CD4-positive, CD25-positive, alpha-beta regulatory T cell (primary cell): ENCODE measurements at regions not wholly inside any gene's neighbourhood (a gene's known extent, or its start where the extent isn't known, plus 50 kb on each side); places are given as distances from the start of the nearest gene placed in this dataset.

Experiments
- ATAC-seq, 2 donors: fragments of 150-1000 bp; cut with Tn5 transposase; one replicate each; pipeline ENCODE4 v1.10.0; 2021; ENCODE audit warnings: low read depth in 2 of 2, moderate number of reproducible peaks in 2 of 2, moderate library complexity in 1 of 2
- DNase-seq, 3 donors: peaks; one replicate each; pipeline versions ENCODE4 v3.0.0 to v3.0.0-alpha.2; 2012 to 2022; ENCODE audit warnings: mixed read lengths in 1 of 3
- H3K27ac ChIP-seq: one replicate; pipeline ENCODE4 v1.7.0; 2013; ENCODE audit warnings: mild to moderate bottlenecking, low read length; ENCODE audit not compliant: insufficient read depth, poor library complexity, severe bottlenecking
- H3K27me3 ChIP-seq: one replicate; pipeline ENCODE4 v1.7.0; 2013; ENCODE audit warnings: low read length; ENCODE audit not compliant: control insufficient read depth, insufficient read depth
- H3K36me3 ChIP-seq: one replicate; pipeline ENCODE4 v1.7.0; 2013; ENCODE audit warnings: mild to moderate bottlenecking, low read length, moderate library complexity; ENCODE audit not compliant: control insufficient read depth, insufficient read depth
- H3K4me1 ChIP-seq: 2 replicates; pipeline ENCODE4 v1.7.0; 2013; ENCODE audit warnings: mild to moderate bottlenecking, low read length; ENCODE audit not compliant: insufficient read depth, control insufficient read depth, poor library complexity, severe bottlenecking
- H3K4me3 ChIP-seq: one replicate; pipeline ENCODE4 v1.7.0; 2013; ENCODE audit warnings: low read depth, mild to moderate bottlenecking, low read length, moderate library complexity
- H3K9me3 ChIP-seq, 2 experiments: 1 replicate in 1 of 2; 2 replicates in 1 of 2; pipeline ENCODE4 v1.7.0; 2013; ENCODE audit warnings: low read length in 2 of 2, mild to moderate bottlenecking in 1 of 2, moderate library complexity in 1 of 2; ENCODE audit not compliant: control insufficient read depth in 2 of 2
- H3K27ac Mint-ChIP-seq, 3 donors: one replicate each; pipeline ENCODE4 v1.8.0; 2020 to 2022; ENCODE audit warnings: mild to moderate bottlenecking in 3 of 3, mixed read lengths in 3 of 3, moderate library complexity in 2 of 3
- H3K27me3 Mint-ChIP-seq: one replicate; pipeline ENCODE4 v1.8.0; 2022; ENCODE audit warnings: mild to moderate bottlenecking, mixed read lengths
- H3K36me3 Mint-ChIP-seq: one replicate; pipeline ENCODE4 v1.8.0; 2020; ENCODE audit warnings: mixed read lengths
- H3K4me1 Mint-ChIP-seq, 4 donors: one replicate each; pipeline ENCODE4 v1.8.0; 2020 to 2022; ENCODE audit warnings: mixed read lengths in 4 of 4, mild to moderate bottlenecking in 1 of 4
- H3K4me3 Mint-ChIP-seq, 4 donors: one replicate each; pipeline ENCODE4 v1.8.0; 2020 to 2022; ENCODE audit warnings: mild to moderate bottlenecking in 4 of 4, mixed read lengths in 4 of 4, moderate library complexity in 3 of 4
- H3K9me3 Mint-ChIP-seq, 7 donors: one replicate each; pipeline ENCODE4 v1.8.0; 2020 to 2022; ENCODE audit warnings: mixed read lengths in 7 of 7, mild to moderate bottlenecking in 3 of 7, moderate library complexity in 2 of 7

- H3K27ac ChIP-seq: no peak overlapping the region
- ATAC-seq (no peak), DNase-seq (no peak)
- H3K4me3 ChIP-seq: no peak overlapping the region
- Mint-ChIP-seq H3K9me3 (peaks cover 0 to 17% (median 5%) of the 10 kb centered on the region in 7 donors), H3K27ac (no peak overlapping the region), H3K4me1 (no peaks in the 10 kb centered on the region), H3K27me3 (peaks cover 4% of the 10 kb centered on the region), H3K36me3 (no peaks in the 10 kb centered on the region), H3K4me3 (no peak overlapping the region)
- H3K27me3 ChIP-seq: no peaks in the 10 kb centered on the region
- peaks cover 9 to 19% of the 10 kb centered on the region in 2 experiments for H3K9me3 ChIP-seq
- H3K4me1 ChIP-seq: no peaks in the 10 kb centered on the region
- no peaks in the 10 kb centered on the region for H3K36me3 ChIP-seq
Observed at GRCh38 chr12:110995016-110995415, 74.6 kb upstream of the MYL2 start.

- ATAC-seq (no peak), DNase-seq (no peak)
- H3K27me3 ChIP-seq: no peaks in the 10 kb centered on the region
- H3K9me3 ChIP-seq: peaks cover 7 to 10% of the 10 kb centered on the region in 2 experiments
- Mint-ChIP-seq H3K4me1 (no peaks in the 10 kb centered on the region), H3K27ac (no peak overlapping the region), H3K9me3 (peaks cover 0 to 14% (median 2%) of the 10 kb centered on the region in 7 donors), H3K27me3 (peaks cover 4% of the 10 kb centered on the region), H3K4me3 (no peak overlapping the region), H3K36me3 (no peaks in the 10 kb centered on the region)
- H3K36me3 ChIP-seq: no peaks in the 10 kb centered on the region
- no peak overlapping the region for H3K27ac ChIP-seq
- no peaks in the 10 kb centered on the region for H3K4me1 ChIP-seq
- no peak overlapping the region for H3K4me3 ChIP-seq
Observed at GRCh38 chr12:110993434-110993833, 73.1 kb upstream of the MYL2 start.

- H3K27me3 Mint-ChIP-seq: peaks cover 4% of the 10 kb centered on the region
- Histone ChIP-seq H3K36me3 (no peaks in the 10 kb centered on the region), H3K4me1 (no peaks in the 10 kb centered on the region), H3K27ac (no peak overlapping the region), H3K27me3 (no peaks in the 10 kb centered on the region), H3K4me3 (no peak overlapping the region), H3K9me3 (peaks cover 4 to 6% of the 10 kb centered on the region in 2 experiments)
- H3K27ac Mint-ChIP-seq: no peak overlapping the region
- H3K36me3 Mint-ChIP-seq: no peaks in the 10 kb centered on the region
- H3K4me3 Mint-ChIP-seq: no peak overlapping the region
- ATAC-seq: no peak
- no peak for DNase-seq
- no peaks in the 10 kb centered on the region for H3K4me1 Mint-ChIP-seq
- H3K9me3 Mint-ChIP-seq: peaks cover 0 to 9% (median 2%) of the 10 kb centered on the region in 7 donors
Observed at GRCh38 chr12:110992909-110993308, 72.5 kb upstream of the MYL2 start.

GRCh38 chr12:110983811-110984210, 63.4 kb upstream of the MYL2 start:
- Histone ChIP-seq H3K4me3 (no peak overlapping the region), H3K27me3 (no peaks in the 10 kb centered on the region), H3K9me3 (no peaks in the 10 kb centered on the region), H3K4me1 (no peaks in the 10 kb centered on the region), H3K36me3 (no peaks in the 10 kb centered on the region), H3K27ac (no peak overlapping the region)
- no peak for DNase-seq
- Mint-ChIP-seq H3K27ac (no peak overlapping the region), H3K9me3 (peaks cover 0 to 3% (median 0%) of the 10 kb centered on the region in 7 donors), H3K4me1 (no peaks in the 10 kb centered on the region), H3K4me3 (no peak overlapping the region), H3K36me3 (no peaks in the 10 kb centered on the region), H3K27me3 (peaks cover 21% of the 10 kb centered on the region)
- no peak for ATAC-seq

GRCh38 chr12:110972866-110973265, 52.5 kb upstream of the MYL2 start:
- no peak overlapping the region for H3K4me3 ChIP-seq

GRCh38 chr12:110971936-110972335, 51.6 kb upstream of the MYL2 start:
- Mint-ChIP-seq H3K4me1 (no peaks in the 10 kb centered on the region), H3K27ac (no peak overlapping the region), H3K36me3 (no peaks in the 10 kb centered on the region), H3K4me3 (no peak overlapping the region), H3K27me3 (peaks cover 4% of the 10 kb centered on the region), H3K9me3 (peaks cover 0 to 3% (median 0%) of the 10 kb centered on the region in 7 donors)
- Histone ChIP-seq H3K9me3 (no peaks in the 10 kb centered on the region), H3K27me3 (no peaks in the 10 kb centered on the region), H3K4me3 (no peak overlapping the region), H3K4me1 (no peaks in the 10 kb centered on the region), H3K27ac (no peak overlapping the region), H3K36me3 (no peaks in the 10 kb centered on the region)
- ATAC-seq (no peak), DNase-seq (no peak)

More at GRCh38 chr12:110972866-110973265, 52.5 kb upstream of the MYL2 start:
- Histone ChIP-seq H3K27me3 (no peaks in the 10 kb centered on the region), H3K36me3 (no peaks in the 10 kb centered on the region), H3K9me3 (no peaks in the 10 kb centered on the region), H3K27ac (no peak overlapping the region), H3K4me1 (no peaks in the 10 kb centered on the region)
- peaks cover 0 to 3% (median 0%) of the 10 kb centered on the region in 7 donors for H3K9me3 Mint-ChIP-seq
- H3K27ac Mint-ChIP-seq: peak overlapping the region in 1 of 3 donors; percentile 36
- ATAC-seq: no peak
- no peaks in the 10 kb centered on the region for H3K36me3 Mint-ChIP-seq
- peaks cover 4% of the 10 kb centered on the region for H3K27me3 Mint-ChIP-seq
- H3K4me1 Mint-ChIP-seq: no peaks in the 10 kb centered on the region
- no peak for DNase-seq
- H3K4me3 Mint-ChIP-seq: no peak overlapping the region

- no peaks in the 10 kb centered on the region for H3K4me1 Mint-ChIP-seq
- H3K36me3 Mint-ChIP-seq: no peaks in the 10 kb centered on the region
- H3K9me3 Mint-ChIP-seq: peaks cover 0 to 3% (median 0%) of the 10 kb centered on the region in 7 donors
- H3K27ac Mint-ChIP-seq: no peak overlapping the region
- ATAC-seq (no peak), DNase-seq (no peak)
- peaks cover under 1% of the 10 kb centered on the region for H3K27me3 Mint-ChIP-seq
- Histone ChIP-seq H3K27me3 (no peaks in the 10 kb centered on the region), H3K4me3 (no peak overlapping the region), H3K4me1 (no peaks in the 10 kb centered on the region), H3K9me3 (no peaks in the 10 kb centered on the region), H3K36me3 (no peaks in the 10 kb centered on the region), H3K27ac (no peak overlapping the region)
- no peak overlapping the region for H3K4me3 Mint-ChIP-seq
Observed at GRCh38 chr12:110971189-110971920, 51.0 kb upstream of the MYL2 start.
